ENCODE measurements at regions not wholly inside any gene's neighbourhood (a gene's known extent, or its start where the extent isn't known, plus 50 kb on each side); places are given as distances from the start of the nearest gene placed in this dataset.

- intact Hi-C loops (cut with DNase I, micrococcal nuclease), result no loop called here
- Histone ChIP-seq H3K4me1 (ENCODE audit: low read depth) (no peaks in the 10 kb centered on the region), H3K36me3 (ENCODE audit: low read depth) (no peaks in the 10 kb centered on the region), H3K9me3 (no peaks in the 10 kb centered on the region), H3K4me3 (no peak overlapping the region)
- ATAC-seq (no peak), DNase-seq (no peak)
- no peak for TF ChIP-seq CTCF (IDR thresholded peaks at IDR 0.05)
These were observed 148.9 kb upstream of the GNAO1 start for GRCh38 chr16:56042416-56042815.

GRCh38 chr16:56041556-56042140 lies 149.6 kb upstream of the GNAO1 start:
- ATAC-seq (peak; percentile 50), DNase-seq (peak in 1 of 3 donors; percentile 16)
- no peaks in the 10 kb centered on the region for H3K4me1 ChIP-seq (ENCODE audit: low read depth)
- intact Hi-C loops (cut with DNase I, micrococcal nuclease), result no loop called here
- H3K36me3 ChIP-seq (ENCODE audit: low read depth), result no peaks in the 10 kb centered on the region
- no peak for TF ChIP-seq CTCF (IDR thresholded peaks at IDR 0.05)
- no peaks in the 10 kb centered on the region for H3K9me3 ChIP-seq
- no peak overlapping the region for H3K4me3 ChIP-seq

GRCh38 chr16:56038564-56039098 lies 152.7 kb upstream of the GNAO1 start:
- Histone ChIP-seq H3K4me3 (no peak overlapping the region), H3K4me1 (ENCODE audit: low read depth) (no peaks in the 10 kb centered on the region), H3K36me3 (ENCODE audit: low read depth) (no peaks in the 10 kb centered on the region), H3K9me3 (no peaks in the 10 kb centered on the region)
- no peak for DNase-seq
- ATAC-seq, result no peak
- TF ChIP-seq CTCF (IDR thresholded peaks at IDR 0.05), result no peak
- intact Hi-C loops (cut with DNase I, micrococcal nuclease), result no loop called here

GRCh38 chr16:56032072-56032471 lies 156.9 kb upstream of the CES5A start:
- TF ChIP-seq CTCF (IDR thresholded peaks at IDR 0.05), result no peak
- ATAC-seq (no peak), DNase-seq (no peak)
- intact Hi-C loops (cut with DNase I, micrococcal nuclease), result no loop called here
- Histone ChIP-seq H3K4me1 (ENCODE audit: low read depth) (no peaks in the 10 kb centered on the region), H3K4me3 (no peak overlapping the region), H3K36me3 (ENCODE audit: low read depth) (no peaks in the 10 kb centered on the region), H3K9me3 (no peaks in the 10 kb centered on the region)

GRCh38 chr16:56029026-56029425 lies 153.9 kb upstream of the CES5A start:
- Histone ChIP-seq H3K4me3 (no peak overlapping the region), H3K36me3 (ENCODE audit: low read depth) (no peaks in the 10 kb centered on the region), H3K9me3 (no peaks in the 10 kb centered on the region), H3K4me1 (ENCODE audit: low read depth) (no peaks in the 10 kb centered on the region)
- DNase-seq (no peak), ATAC-seq (no peak)
- TF ChIP-seq CTCF (IDR thresholded peaks at IDR 0.05), result no peak
- intact Hi-C loops (cut with DNase I, micrococcal nuclease), result no loop called here

- no peak for DNase-seq
- Histone ChIP-seq H3K9me3 (no peaks in the 10 kb centered on the region), H3K36me3 (ENCODE audit: low read depth) (peaks cover 3% of the 10 kb centered on the region), H3K4me3 (no peak overlapping the region), H3K4me1 (ENCODE audit: low read depth) (no peaks in the 10 kb centered on the region)
- no peak for ATAC-seq
- intact Hi-C loops (cut with DNase I, micrococcal nuclease), result no loop called here
- no peak for TF ChIP-seq CTCF (IDR thresholded peaks at IDR 0.05)
These were observed 147.6 kb upstream of the CES5A start for GRCh38 chr16:56022818-56023217.
